ENCODE measurements at regions not wholly inside any gene's neighbourhood (a gene's known extent, or its start where the extent isn't known, plus 50 kb on each side); places are given as distances from the start of the nearest gene placed in this dataset.
A peak's percentile ranks its signal among the peaks of the same experiment; 100 is the strongest.

GRCh38 chr7:135803143-135803542, 54.5 kb upstream of the FAM180A start:
- DNase-seq, result no peak
- Histone ChIP-seq H3K36me3 (ENCODE audit: control insufficient read depth, insufficient read depth, low read length) (no peaks in the 10 kb centered on the region), H3K9me3 (ENCODE audit: control insufficient read depth in 2 of 2, low read length in 2 of 2) (no peaks in the 10 kb centered on the region), H3K27me3 (ENCODE audit: control insufficient read depth, insufficient read depth, low read length) (peaks cover 6% of the 10 kb centered on the region), H3K4me1 (ENCODE audit: control insufficient read depth, insufficient read depth, low read length, poor library complexity, severe bottlenecking) (peaks cover 6% of the 10 kb centered on the region), H3K4me3 (ENCODE audit: low read depth, low read length) (no peak overlapping the region), H3K27ac (ENCODE audit: insufficient read depth, low read length, poor library complexity, severe bottlenecking) (no peak overlapping the region)
- no peaks in the 10 kb centered on the region for H3K36me3 Mint-ChIP-seq
- H3K9me3 Mint-ChIP-seq, result no peaks in the 10 kb centered on the region
- H3K4me3 Mint-ChIP-seq, result no peak overlapping the region
- no peak overlapping the region for H3K27ac Mint-ChIP-seq
- peaks cover 0 to 6% (median 3%) of the 10 kb centered on the region in 4 donors for H3K4me1 Mint-ChIP-seq
- no peak for ATAC-seq (ENCODE audit: low read depth in 2 of 2)
- peaks cover 8% of the 10 kb centered on the region for H3K27me3 Mint-ChIP-seq

GRCh38 chr7:135802697-135803096, 54.1 kb upstream of the FAM180A start:
- Mint-ChIP-seq H3K27ac (no peak overlapping the region), H3K9me3 (no peaks in the 10 kb centered on the region), H3K4me3 (no peak overlapping the region), H3K4me1 (peaks cover 0 to 6% (median 3%) of the 10 kb centered on the region in 4 donors), H3K36me3 (no peaks in the 10 kb centered on the region), H3K27me3 (peaks cover 8% of the 10 kb centered on the region)
- peaks cover 6% of the 10 kb centered on the region for H3K27me3 ChIP-seq (ENCODE audit: control insufficient read depth, insufficient read depth, low read length)
- H3K9me3 ChIP-seq (ENCODE audit: control insufficient read depth in 2 of 2, low read length in 2 of 2), result no peaks in the 10 kb centered on the region
- ATAC-seq (ENCODE audit: low read depth in 2 of 2) (no peak), DNase-seq (no peak)
- no peak overlapping the region for H3K4me3 ChIP-seq (ENCODE audit: low read depth, low read length)
- no peaks in the 10 kb centered on the region for H3K36me3 ChIP-seq (ENCODE audit: control insufficient read depth, insufficient read depth, low read length)
- H3K27ac ChIP-seq (ENCODE audit: insufficient read depth, low read length, poor library complexity, severe bottlenecking), result no peak overlapping the region
- peaks cover 6% of the 10 kb centered on the region for H3K4me1 ChIP-seq (ENCODE audit: control insufficient read depth, insufficient read depth, low read length, poor library complexity, severe bottlenecking)

- no peaks in the 10 kb centered on the region for H3K9me3 Mint-ChIP-seq
- no peak for ATAC-seq (ENCODE audit: low read depth in 2 of 2)
Measured at GRCh38 chr7:135801877-135802276, 53.3 kb upstream of the FAM180A start.

GRCh38 chr7:135801045-135801693, 52.6 kb upstream of the FAM180A start:
- Histone ChIP-seq H3K27me3 (ENCODE audit: control insufficient read depth, insufficient read depth, low read length) (peaks cover 6% of the 10 kb centered on the region), H3K9me3 (ENCODE audit: control insufficient read depth in 2 of 2, low read length in 2 of 2) (no peaks in the 10 kb centered on the region), H3K4me1 (ENCODE audit: control insufficient read depth, insufficient read depth, low read length, poor library complexity, severe bottlenecking) (peaks cover 6% of the 10 kb centered on the region), H3K36me3 (ENCODE audit: control insufficient read depth, insufficient read depth, low read length) (no peaks in the 10 kb centered on the region), H3K4me3 (ENCODE audit: low read depth, low read length) (no peak overlapping the region), H3K27ac (ENCODE audit: insufficient read depth, low read length, poor library complexity, severe bottlenecking) (no peak overlapping the region)
- DNase-seq (peak; percentile 27 to 65 (median 61)), ATAC-seq (ENCODE audit: low read depth in 2 of 2) (no peak)
- no peak overlapping the region for H3K4me3 Mint-ChIP-seq
- no peaks in the 10 kb centered on the region for H3K9me3 Mint-ChIP-seq
- no peaks in the 10 kb centered on the region for H3K36me3 Mint-ChIP-seq
- H3K4me1 Mint-ChIP-seq, result peaks cover 0 to 6% (median 5%) of the 10 kb centered on the region in 4 donors
- H3K27ac Mint-ChIP-seq, result no peak overlapping the region
- peaks cover 8% of the 10 kb centered on the region for H3K27me3 Mint-ChIP-seq

More at GRCh38 chr7:135801877-135802276, 53.3 kb upstream of the FAM180A start:
- no peak overlapping the region for H3K27ac Mint-ChIP-seq
- Histone ChIP-seq H3K27ac (ENCODE audit: insufficient read depth, low read length, poor library complexity, severe bottlenecking) (no peak overlapping the region), H3K36me3 (ENCODE audit: control insufficient read depth, insufficient read depth, low read length) (no peaks in the 10 kb centered on the region), H3K9me3 (ENCODE audit: control insufficient read depth in 2 of 2, low read length in 2 of 2) (no peaks in the 10 kb centered on the region), H3K4me1 (ENCODE audit: control insufficient read depth, insufficient read depth, low read length, poor library complexity, severe bottlenecking) (peaks cover 6% of the 10 kb centered on the region), H3K27me3 (ENCODE audit: control insufficient read depth, insufficient read depth, low read length) (peaks cover 6% of the 10 kb centered on the region), H3K4me3 (ENCODE audit: low read depth, low read length) (no peak overlapping the region)
- no peak for DNase-seq
- H3K4me3 Mint-ChIP-seq, result no peak overlapping the region
- H3K36me3 Mint-ChIP-seq, result no peaks in the 10 kb centered on the region
- H3K4me1 Mint-ChIP-seq, result peaks cover 0 to 6% (median 4%) of the 10 kb centered on the region in 4 donors
- H3K27me3 Mint-ChIP-seq, result peaks cover 8% of the 10 kb centered on the region

DNA sequence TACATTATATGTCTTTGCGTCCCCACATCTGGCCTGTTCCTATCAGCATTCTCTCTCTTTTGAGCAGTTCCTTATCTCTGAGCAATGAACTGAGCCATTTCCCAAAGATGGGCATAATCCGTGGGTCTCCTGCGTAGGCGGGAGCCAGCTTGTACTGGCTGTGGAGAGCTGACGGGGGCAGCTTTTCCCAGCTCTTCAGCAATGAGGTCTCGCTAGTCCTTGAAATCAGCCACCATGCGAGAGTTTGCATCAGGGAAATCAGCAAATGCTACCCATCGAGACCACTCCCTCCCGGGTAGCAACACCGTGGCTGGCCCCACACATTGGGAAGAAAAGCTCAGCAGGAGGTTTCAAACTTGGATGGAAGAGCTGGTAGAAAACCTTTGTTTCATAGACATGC, 51.9 kb upstream of the FAM180A start:
- no peaks in the 10 kb centered on the region for H3K36me3 ChIP-seq (ENCODE audit: control insufficient read depth, insufficient read depth, low read length)
- H3K27ac Mint-ChIP-seq, result no peak overlapping the region
- H3K27me3 Mint-ChIP-seq, result peaks cover 8% of the 10 kb centered on the region
- DNase-seq, result no peak
- no peaks in the 10 kb centered on the region for H3K9me3 ChIP-seq (ENCODE audit: control insufficient read depth in 2 of 2, low read length in 2 of 2)
- H3K4me3 ChIP-seq (ENCODE audit: low read depth, low read length), result no peak overlapping the region
- H3K27ac ChIP-seq (ENCODE audit: insufficient read depth, low read length, poor library complexity, severe bottlenecking), result no peak overlapping the region
- H3K4me3 Mint-ChIP-seq, result no peak overlapping the region
- H3K27me3 ChIP-seq (ENCODE audit: control insufficient read depth, insufficient read depth, low read length), result peaks cover 6% of the 10 kb centered on the region
- H3K9me3 Mint-ChIP-seq, result no peaks in the 10 kb centered on the region
- no peaks in the 10 kb centered on the region for H3K36me3 Mint-ChIP-seq
- H3K4me1 ChIP-seq (ENCODE audit: control insufficient read depth, insufficient read depth, low read length, poor library complexity, severe bottlenecking), result peaks cover 6% of the 10 kb centered on the region
- peaks cover 0 to 6% (median 5%) of the 10 kb centered on the region in 4 donors for H3K4me1 Mint-ChIP-seq
- no peak for ATAC-seq (ENCODE audit: low read depth in 2 of 2)

DNA sequence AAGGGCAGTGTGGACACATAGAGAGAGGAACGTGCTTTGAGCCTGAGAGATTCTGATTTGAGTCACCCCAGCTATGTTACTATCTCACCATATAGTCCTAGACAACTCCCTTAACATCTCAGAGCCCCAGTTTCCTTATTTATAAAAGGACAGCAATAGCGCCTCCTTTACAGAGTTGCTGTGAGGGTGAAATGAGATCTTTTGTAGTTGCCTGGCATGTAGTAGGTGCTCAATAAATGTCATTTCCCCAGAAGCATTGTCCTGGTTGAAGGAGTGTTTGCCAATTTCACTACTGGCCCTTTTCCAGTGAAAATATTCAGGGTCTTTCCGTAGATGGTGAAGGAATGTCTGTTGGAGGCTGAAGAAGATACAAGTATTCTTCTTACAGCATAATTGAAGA, 51.3 kb upstream of the FAM180A start:
- Histone ChIP-seq H3K9me3 (ENCODE audit: control insufficient read depth in 2 of 2, low read length in 2 of 2) (no peaks in the 10 kb centered on the region), H3K27ac (ENCODE audit: insufficient read depth, low read length, poor library complexity, severe bottlenecking) (no peak overlapping the region), H3K36me3 (ENCODE audit: control insufficient read depth, insufficient read depth, low read length) (no peaks in the 10 kb centered on the region), H3K27me3 (ENCODE audit: control insufficient read depth, insufficient read depth, low read length) (peaks cover 6% of the 10 kb centered on the region), H3K4me1 (ENCODE audit: control insufficient read depth, insufficient read depth, low read length, poor library complexity, severe bottlenecking) (peaks cover 6% of the 10 kb centered on the region), H3K4me3 (ENCODE audit: low read depth, low read length) (no peak overlapping the region)
- Mint-ChIP-seq H3K27ac (no peak overlapping the region), H3K4me1 (peaks cover 0 to 6% (median 5%) of the 10 kb centered on the region in 4 donors), H3K36me3 (no peaks in the 10 kb centered on the region), H3K27me3 (peaks cover 8% of the 10 kb centered on the region), H3K4me3 (no peak overlapping the region), H3K9me3 (no peaks in the 10 kb centered on the region)
- DNase-seq, result no peak
- no peak for ATAC-seq (ENCODE audit: low read depth in 2 of 2)
